PFSK-1 (cell line): ENCODE measurements at regions not wholly inside any gene's neighbourhood (a gene's known extent, or its start where the extent isn't known, plus 50 kb on each side); places are given as distances from the start of the nearest gene placed in this dataset.

ENCODE experiments used
- FOXP2 ChIP-seq: optimal IDR thresholded peaks from 2 replicates; pipeline ENCODE3; 2011; ENCODE audit warnings: borderline replicate concordance, control low read depth, inconsistent platforms; ENCODE audit not compliant: insufficient read depth; ENCODE audit errors: extremely low read length, extremely low read depth
- POLR2AphosphoS5 ChIP-seq: IDR thresholded peaks from 2 replicates; pipeline ENCODE4 v1.6.1; 2012; ENCODE audit warnings: low read depth, mild to moderate bottlenecking, control low read depth, low read length, moderate library complexity
- TAF1 ChIP-seq: IDR thresholded peaks from 2 replicates; pipeline ENCODE4 v1.6.1; 2012; ENCODE audit warnings: low read length, control low read depth, borderline replicate concordance; ENCODE audit not compliant: insufficient read depth
- TF ChIP-seq, protein P1 (sequence below), 2 experiments: IDR thresholded peaks; 2 replicates each; pipeline versions ENCODE4 v1.6.1 to v1.8.0; 2011 to 2012; ENCODE audit warnings: low read depth in 2 of 2, low read length in 2 of 2, control low read depth in 1 of 2, inconsistent platforms in 1 of 2, mild to moderate bottlenecking in 1 of 2, moderate library complexity in 1 of 2; ENCODE audit not compliant: insufficient read depth in 1 of 2

DNA sequence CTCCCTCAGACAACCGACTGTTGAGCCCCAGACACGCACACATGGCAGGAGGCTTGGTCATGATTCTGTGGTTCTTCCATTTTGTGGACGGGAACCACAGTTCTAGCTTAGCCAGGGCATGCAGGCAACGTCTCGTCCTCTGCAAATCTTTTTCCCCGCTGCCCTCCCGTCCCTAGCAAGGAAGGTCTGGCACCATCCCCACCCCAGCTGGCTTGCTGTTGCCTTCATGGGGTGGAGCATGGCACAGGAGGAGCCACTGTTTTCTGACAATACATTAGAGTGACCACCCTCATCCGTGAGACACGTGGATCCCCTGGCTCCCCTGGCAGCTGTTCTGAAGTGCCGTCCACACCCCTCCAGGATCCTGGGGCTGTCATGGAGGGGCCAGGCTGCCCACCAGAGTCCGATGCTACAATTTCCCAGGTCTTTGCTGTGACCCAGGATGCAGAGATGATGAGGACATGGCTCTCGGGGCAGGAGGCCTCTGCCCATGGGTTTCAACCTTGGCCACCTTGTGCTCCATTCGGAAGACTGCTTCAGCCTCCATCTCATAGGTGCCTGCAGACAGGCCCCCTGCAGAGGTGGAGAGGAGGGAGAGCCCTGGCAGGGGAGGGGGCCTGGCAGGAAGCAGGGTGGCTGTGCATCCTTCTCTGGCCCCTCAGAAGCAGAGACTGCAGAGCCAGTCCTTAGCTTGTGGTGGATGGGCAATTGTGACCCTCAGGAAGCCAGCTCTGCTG is 233.6 kb downstream of the GLRX3 start:
- TF ChIP-seq, protein P1, sequence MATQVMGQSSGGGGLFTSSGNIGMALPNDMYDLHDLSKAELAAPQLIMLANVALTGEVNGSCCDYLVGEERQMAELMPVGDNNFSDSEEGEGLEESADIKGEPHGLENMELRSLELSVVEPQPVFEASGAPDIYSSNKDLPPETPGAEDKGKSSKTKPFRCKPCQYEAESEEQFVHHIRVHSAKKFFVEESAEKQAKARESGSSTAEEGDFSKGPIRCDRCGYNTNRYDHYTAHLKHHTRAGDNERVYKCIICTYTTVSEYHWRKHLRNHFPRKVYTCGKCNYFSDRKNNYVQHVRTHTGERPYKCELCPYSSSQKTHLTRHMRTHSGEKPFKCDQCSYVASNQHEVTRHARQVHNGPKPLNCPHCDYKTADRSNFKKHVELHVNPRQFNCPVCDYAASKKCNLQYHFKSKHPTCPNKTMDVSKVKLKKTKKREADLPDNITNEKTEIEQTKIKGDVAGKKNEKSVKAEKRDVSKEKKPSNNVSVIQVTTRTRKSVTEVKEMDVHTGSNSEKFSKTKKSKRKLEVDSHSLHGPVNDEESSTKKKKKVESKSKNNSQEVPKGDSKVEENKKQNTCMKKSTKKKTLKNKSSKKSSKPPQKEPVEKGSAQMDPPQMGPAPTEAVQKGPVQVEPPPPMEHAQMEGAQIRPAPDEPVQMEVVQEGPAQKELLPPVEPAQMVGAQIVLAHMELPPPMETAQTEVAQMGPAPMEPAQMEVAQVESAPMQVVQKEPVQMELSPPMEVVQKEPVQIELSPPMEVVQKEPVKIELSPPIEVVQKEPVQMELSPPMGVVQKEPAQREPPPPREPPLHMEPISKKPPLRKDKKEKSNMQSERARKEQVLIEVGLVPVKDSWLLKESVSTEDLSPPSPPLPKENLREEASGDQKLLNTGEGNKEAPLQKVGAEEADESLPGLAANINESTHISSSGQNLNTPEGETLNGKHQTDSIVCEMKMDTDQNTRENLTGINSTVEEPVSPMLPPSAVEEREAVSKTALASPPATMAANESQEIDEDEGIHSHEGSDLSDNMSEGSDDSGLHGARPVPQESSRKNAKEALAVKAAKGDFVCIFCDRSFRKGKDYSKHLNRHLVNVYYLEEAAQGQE (IDR thresholded peaks at IDR 0.05; ENCODE audit: insufficient read depth in 1 of 2, low read depth in 2 of 2, low read length in 2 of 2): no peak
- TF ChIP-seq FOXP2: no peak
- no peak for TF ChIP-seq POLR2AphosphoS5
- no peak for TF ChIP-seq TAF1
